Loucy (cell line): ENCODE measurements at regions not wholly inside any gene's neighbourhood (a gene's known extent, or its start where the extent isn't known, plus 50 kb on each side); places are given as distances from the start of the nearest gene placed in this dataset.

Experiments
- H2AFZ ChIP-seq: fragments of 200-600 bp; sonication (generic); 2 replicates; pipeline ENCODE4 v1.6.0; 2016; ENCODE audit warnings: antibody characterized with exemption, mild to moderate bottlenecking, low read length, moderate library complexity
- H3F3A ChIP-seq: fragments of 200-600 bp; 2 replicates; pipeline ENCODE4 v1.6.0; 2016; ENCODE audit warnings: antibody characterized with exemption, low read depth, mild to moderate bottlenecking
- H3K27me3 ChIP-seq: fragments of 200-600 bp; sonication (generic); 2 replicates; pipeline ENCODE4 v1.6.1; 2014; ENCODE audit warnings: low read length, mild to moderate bottlenecking; ENCODE audit not compliant: insufficient read depth, poor library complexity, severe bottlenecking
- H3K36me3 ChIP-seq: fragments of 200-600 bp; sonication (generic); 2 replicates; pipeline ENCODE4 v1.6.1; 2016; ENCODE audit warnings: low read length; ENCODE audit not compliant: insufficient read depth
- H3K4me1 ChIP-seq: fragments of 200-600 bp; sonication (generic); 2 replicates; pipeline ENCODE4 v1.5.1; 2014; ENCODE audit warnings: low read length, mild to moderate bottlenecking; ENCODE audit not compliant: insufficient read depth, poor library complexity, severe bottlenecking
- H3K4me2 ChIP-seq: fragments of 200-600 bp; sonication (generic); 2 replicates; pipeline ENCODE4 v1.6.0; 2014; ENCODE audit warnings: antibody characterized with exemption, low read length, low read depth, mild to moderate bottlenecking; ENCODE audit not compliant: poor library complexity, severe bottlenecking
- H3K4me3 ChIP-seq: fragments of 200-600 bp; sonication (generic); 2 replicates; pipeline ENCODE4 v1.5.1; 2014; ENCODE audit warnings: low read length, mild to moderate bottlenecking, mixed read lengths; ENCODE audit not compliant: poor library complexity, severe bottlenecking
- H3K79me2 ChIP-seq: fragments of 200-600 bp; sonication (generic); 2 replicates; pipeline ENCODE4 v1.6.1; 2014; ENCODE audit warnings: low read length; ENCODE audit not compliant: insufficient read depth
- H3K9ac ChIP-seq: fragments of 200-600 bp; sonication (generic); 2 replicates; pipeline ENCODE4 v1.6.0; 2014; ENCODE audit warnings: mild to moderate bottlenecking, low read depth, low read length, moderate library complexity; ENCODE audit not compliant: poor library complexity, severe bottlenecking
- H3K9me2 ChIP-seq: fragments of 200-600 bp; sonication (generic); replicated peaks from 2 replicates; pipeline ENCODE4 v1.6.1; 2016; ENCODE audit warnings: low read depth, low read length, mixed read lengths
- H3K9me3 ChIP-seq: fragments of 200-600 bp; sonication (generic); 2 replicates; pipeline ENCODE4 v1.6.1; 2014; ENCODE audit warnings: mild to moderate bottlenecking, antibody characterized with exemption, low read length, low read depth; ENCODE audit not compliant: insufficient read depth
- H4K20me1 ChIP-seq: fragments of 200-600 bp; sonication (generic); 2 replicates; pipeline ENCODE4 v1.6.0; 2014; ENCODE audit warnings: antibody characterized with exemption, low read length, mild to moderate bottlenecking; ENCODE audit not compliant: insufficient read depth, poor library complexity, severe bottlenecking
- EZH2phosphoT487 ChIP-seq: fragments of 200-600 bp; IDR thresholded peaks from 2 replicates; pipeline ENCODE4 v1.6.1; 2018; ENCODE audit warnings: antibody characterized with exemption, mild to moderate bottlenecking, moderate library complexity, borderline replicate concordance
- TF ChIP-seq, protein P1 (sequence below): fragments of 200-600 bp; sonication (generic); conservative IDR thresholded peaks from 2 replicates; pipeline ENCODE4 v1.5.1; 2014; ENCODE audit warnings: mild to moderate bottlenecking, antibody characterized with exemption, low read length

GRCh38 chr2:41916177-41916576 lies 131.6 kb upstream of the PKDCC start:
- no peaks in the 10 kb centered on the region for H3K79me2 ChIP-seq
- H3K9ac ChIP-seq, result no peak overlapping the region
- no peaks in the 10 kb centered on the region for H3K4me1 ChIP-seq
- H3K36me3 ChIP-seq, result no peaks in the 10 kb centered on the region
- TF ChIP-seq EZH2phosphoT487, result no peak
- TF ChIP-seq, protein P1, sequence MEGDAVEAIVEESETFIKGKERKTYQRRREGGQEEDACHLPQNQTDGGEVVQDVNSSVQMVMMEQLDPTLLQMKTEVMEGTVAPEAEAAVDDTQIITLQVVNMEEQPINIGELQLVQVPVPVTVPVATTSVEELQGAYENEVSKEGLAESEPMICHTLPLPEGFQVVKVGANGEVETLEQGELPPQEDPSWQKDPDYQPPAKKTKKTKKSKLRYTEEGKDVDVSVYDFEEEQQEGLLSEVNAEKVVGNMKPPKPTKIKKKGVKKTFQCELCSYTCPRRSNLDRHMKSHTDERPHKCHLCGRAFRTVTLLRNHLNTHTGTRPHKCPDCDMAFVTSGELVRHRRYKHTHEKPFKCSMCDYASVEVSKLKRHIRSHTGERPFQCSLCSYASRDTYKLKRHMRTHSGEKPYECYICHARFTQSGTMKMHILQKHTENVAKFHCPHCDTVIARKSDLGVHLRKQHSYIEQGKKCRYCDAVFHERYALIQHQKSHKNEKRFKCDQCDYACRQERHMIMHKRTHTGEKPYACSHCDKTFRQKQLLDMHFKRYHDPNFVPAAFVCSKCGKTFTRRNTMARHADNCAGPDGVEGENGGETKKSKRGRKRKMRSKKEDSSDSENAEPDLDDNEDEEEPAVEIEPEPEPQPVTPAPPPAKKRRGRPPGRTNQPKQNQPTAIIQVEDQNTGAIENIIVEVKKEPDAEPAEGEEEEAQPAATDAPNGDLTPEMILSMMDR, result no peak
- no peaks in the 10 kb centered on the region for H3K9me2 ChIP-seq
- no peaks in the 10 kb centered on the region for H3F3A ChIP-seq
- H3K4me3 ChIP-seq, result no peak overlapping the region
- H3K4me2 ChIP-seq, result no peak overlapping the region
- H4K20me1 ChIP-seq, result no peaks in the 10 kb centered on the region
- H3K27me3 ChIP-seq, result no peaks in the 10 kb centered on the region
- H2AFZ ChIP-seq, result no peak overlapping the region
- H3K9me3 ChIP-seq, result no peaks in the 10 kb centered on the region

- Histone ChIP-seq H3K9ac (no peak overlapping the region), H3K9me2 (no peaks in the 10 kb centered on the region), H4K20me1 (no peaks in the 10 kb centered on the region), H3K4me1 (no peaks in the 10 kb centered on the region), H3K27me3 (no peaks in the 10 kb centered on the region), H3K4me3 (no peak overlapping the region), H3K4me2 (no peak overlapping the region), H2AFZ (no peak overlapping the region), H3K9me3 (no peaks in the 10 kb centered on the region), H3K36me3 (no peaks in the 10 kb centered on the region), H3F3A (no peaks in the 10 kb centered on the region), H3K79me2 (no peaks in the 10 kb centered on the region)
- TF ChIP-seq EZH2phosphoT487, result no peak
- TF ChIP-seq, protein P1, result no peak
These were observed 130.2 kb upstream of the PKDCC start for GRCh38 chr2:41917587-41917986.

- Histone ChIP-seq H4K20me1 (no peaks in the 10 kb centered on the region), H3K9me2 (no peaks in the 10 kb centered on the region), H2AFZ (no peak overlapping the region), H3K79me2 (no peaks in the 10 kb centered on the region), H3K4me3 (no peak overlapping the region), H3F3A (no peaks in the 10 kb centered on the region), H3K27me3 (no peaks in the 10 kb centered on the region), H3K9me3 (no peaks in the 10 kb centered on the region), H3K4me1 (no peaks in the 10 kb centered on the region), H3K36me3 (no peaks in the 10 kb centered on the region), H3K4me2 (no peak overlapping the region), H3K9ac (no peak overlapping the region)
- TF ChIP-seq, protein P1, result no peak
- TF ChIP-seq EZH2phosphoT487, result no peak
These were observed 128.7 kb upstream of the PKDCC start for GRCh38 chr2:41919135-41919534.
